Thoracic aorta (tissue), 2 donors: ENCODE measurements at regions not wholly inside any gene's neighbourhood (a gene's known extent, or its start where the extent isn't known, plus 50 kb on each side); places are given as distances from the start of the nearest gene placed in this dataset.

Experiments used
- ATAC-seq: fragments of 150-250 bp; one replicate; pipeline ENCODE4 v1.8.0; 2017; ENCODE audit warnings: low read depth; ENCODE audit not compliant: insufficient number of reproducible peaks, low FRiP score
- DNase-seq: peaks from one replicate; pipeline ENCODE4 v3.0.0-alpha.2; 2020; ENCODE audit warnings: low spot score
- H3K27ac ChIP-seq, 2 donors: fragments of 200-600 bp; sonication (generic); 1 replicate in 1 of 2; 2 replicates in 1 of 2; pipeline ENCODE4 v1.5.1; 2016; ENCODE audit warnings: mild to moderate bottlenecking in 2 of 2, moderate library complexity in 2 of 2
- H3K27me3 ChIP-seq: fragments of 200-600 bp; sonication (generic); replicated peaks from 2 replicates; pipeline ENCODE4 v1.6.0; 2016; ENCODE audit warnings: mild to moderate bottlenecking; ENCODE audit not compliant: insufficient read depth
- H3K36me3 ChIP-seq: fragments of 200-600 bp; sonication (generic); one replicate; pipeline ENCODE4 v1.5.1; 2016
- H3K4me1 ChIP-seq, 2 donors: fragments of 200-600 bp; sonication (generic); 1 replicate in 1 of 2; 2 replicates in 1 of 2; pipeline versions ENCODE4 v1.5.1 to v1.6.0; 2016; ENCODE audit warnings: low read depth in 2 of 2, mild to moderate bottlenecking in 1 of 2; ENCODE audit not compliant: control insufficient read depth in 1 of 2
- H3K4me3 ChIP-seq: fragments of 200-600 bp; sonication (generic); 2 replicates; pipeline ENCODE4 v1.5.1; 2016; ENCODE audit warnings: mild to moderate bottlenecking
- H3K9me3 ChIP-seq: fragments of 200-600 bp; sonication (generic); 2 replicates; pipeline ENCODE4 v1.5.1; 2016
- TF ChIP-seq, protein P1 (sequence below): fragments of 200-600 bp; sonication (generic); IDR thresholded peaks from one replicate; pipeline ENCODE4 v1.5.1; 2019; ENCODE audit warnings: antibody characterized with exemption

GRCh38 chr2:191738003-191738402, 60.1 kb downstream of the NABP1 start:
- Histone ChIP-seq H3K4me1 (peaks cover 0 to 12% of the 10 kb centered on the region in 2 donors), H3K27ac (no peak overlapping the region), H3K36me3 (no peaks in the 10 kb centered on the region), H3K4me3 (no peak overlapping the region), H3K9me3 (no peaks in the 10 kb centered on the region), H3K27me3 (no peaks in the 10 kb centered on the region)
- TF ChIP-seq, protein P1, sequence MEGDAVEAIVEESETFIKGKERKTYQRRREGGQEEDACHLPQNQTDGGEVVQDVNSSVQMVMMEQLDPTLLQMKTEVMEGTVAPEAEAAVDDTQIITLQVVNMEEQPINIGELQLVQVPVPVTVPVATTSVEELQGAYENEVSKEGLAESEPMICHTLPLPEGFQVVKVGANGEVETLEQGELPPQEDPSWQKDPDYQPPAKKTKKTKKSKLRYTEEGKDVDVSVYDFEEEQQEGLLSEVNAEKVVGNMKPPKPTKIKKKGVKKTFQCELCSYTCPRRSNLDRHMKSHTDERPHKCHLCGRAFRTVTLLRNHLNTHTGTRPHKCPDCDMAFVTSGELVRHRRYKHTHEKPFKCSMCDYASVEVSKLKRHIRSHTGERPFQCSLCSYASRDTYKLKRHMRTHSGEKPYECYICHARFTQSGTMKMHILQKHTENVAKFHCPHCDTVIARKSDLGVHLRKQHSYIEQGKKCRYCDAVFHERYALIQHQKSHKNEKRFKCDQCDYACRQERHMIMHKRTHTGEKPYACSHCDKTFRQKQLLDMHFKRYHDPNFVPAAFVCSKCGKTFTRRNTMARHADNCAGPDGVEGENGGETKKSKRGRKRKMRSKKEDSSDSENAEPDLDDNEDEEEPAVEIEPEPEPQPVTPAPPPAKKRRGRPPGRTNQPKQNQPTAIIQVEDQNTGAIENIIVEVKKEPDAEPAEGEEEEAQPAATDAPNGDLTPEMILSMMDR: no peak
- DNase-seq (no peak), ATAC-seq (no peak)

- Histone ChIP-seq H3K4me3 (peak overlapping the region; percentile 20), H3K9me3 (no peaks in the 10 kb centered on the region), H3K36me3 (no peaks in the 10 kb centered on the region), H3K27me3 (no peaks in the 10 kb centered on the region), H3K27ac (no peak overlapping the region), H3K4me1 (peaks cover 0 to 12% of the 10 kb centered on the region in 2 donors)
- TF ChIP-seq, protein P1: no peak
- no peak for ATAC-seq
- no peak for DNase-seq
Observed at GRCh38 chr2:191738667-191739066, 60.7 kb downstream of the NABP1 start.

- Histone ChIP-seq H3K9me3 (no peaks in the 10 kb centered on the region), H3K27me3 (no peaks in the 10 kb centered on the region), H3K4me1 (peaks cover 0 to 12% of the 10 kb centered on the region in 2 donors), H3K36me3 (no peaks in the 10 kb centered on the region), H3K27ac (peak overlapping the region in 1 of 2 donors; percentile 22), H3K4me3 (peak overlapping the region; percentile 20)
- TF ChIP-seq, protein P1: no peak
- ATAC-seq (no peak), DNase-seq (no peak)
Observed at GRCh38 chr2:191739194-191739593, 61.3 kb downstream of the NABP1 start.

GRCh38 chr2:191740016-191740419, 62.1 kb downstream of the NABP1 start:
- DNase-seq: no peak
- no peak overlapping the region for H3K27ac ChIP-seq
- no peak overlapping the region for H3K4me3 ChIP-seq
- no peaks in the 10 kb centered on the region for H3K27me3 ChIP-seq
- peaks cover 0 to 12% of the 10 kb centered on the region in 2 donors for H3K4me1 ChIP-seq
- H3K9me3 ChIP-seq: no peaks in the 10 kb centered on the region
- TF ChIP-seq, protein P1: no peak
- no peak for ATAC-seq
- H3K36me3 ChIP-seq: no peaks in the 10 kb centered on the region

- no peaks in the 10 kb centered on the region for H3K9me3 ChIP-seq
- H3K4me3 ChIP-seq: no peak overlapping the region
- H3K4me1 ChIP-seq: peaks cover 0 to 12% of the 10 kb centered on the region in 2 donors
- TF ChIP-seq, protein P1: no peak
- DNase-seq: no peak
- no peak for ATAC-seq
- no peak overlapping the region for H3K27ac ChIP-seq
- H3K27me3 ChIP-seq: no peaks in the 10 kb centered on the region
- H3K36me3 ChIP-seq: no peaks in the 10 kb centered on the region
Observed at GRCh38 chr2:191740759-191741158, 62.8 kb downstream of the NABP1 start.
